Stimulated activated CD4-positive, alpha-beta T cell treated with anti-CD3 and anti-CD28 coated beads, Interleukin-4, amount 100 ng/mL, for 1 hour (primary cell): ENCODE measurements at regions not wholly inside any gene's neighbourhood (a gene's known extent, or its start where the extent isn't known, plus 50 kb on each side); places are given as distances from the start of the nearest gene placed in this dataset.
"Not testable (repeated sequence)": the region's sequence is repeated elsewhere in the genome, so short reads cannot be mapped to it uniquely, and the experiment has no call there.

ENCODE experiments used
- DNase-seq: peaks from one replicate; pipeline ENCODE4 v3.0.0-alpha.2; 2020

DNA sequence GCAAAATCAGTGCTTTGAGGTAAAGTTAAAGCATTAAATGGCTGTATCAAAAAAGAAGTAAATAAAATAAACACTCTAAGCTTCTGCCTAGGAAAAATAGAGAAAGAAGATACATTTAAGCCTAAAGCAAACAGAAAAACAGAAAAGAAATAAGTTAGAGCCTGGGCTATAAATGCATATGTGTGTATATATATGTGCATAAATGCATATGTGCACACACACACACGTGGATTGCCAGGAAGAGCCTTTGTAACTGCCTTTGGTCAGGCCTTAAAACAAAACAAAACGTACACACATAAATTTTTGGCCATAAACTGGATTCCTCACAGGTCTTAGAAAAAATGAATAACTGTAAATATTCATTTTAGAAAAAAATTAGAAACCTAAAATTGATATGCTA is 925.8 kb downstream of the MRPL39 start:
- DNase-seq, result no peak

DNA sequence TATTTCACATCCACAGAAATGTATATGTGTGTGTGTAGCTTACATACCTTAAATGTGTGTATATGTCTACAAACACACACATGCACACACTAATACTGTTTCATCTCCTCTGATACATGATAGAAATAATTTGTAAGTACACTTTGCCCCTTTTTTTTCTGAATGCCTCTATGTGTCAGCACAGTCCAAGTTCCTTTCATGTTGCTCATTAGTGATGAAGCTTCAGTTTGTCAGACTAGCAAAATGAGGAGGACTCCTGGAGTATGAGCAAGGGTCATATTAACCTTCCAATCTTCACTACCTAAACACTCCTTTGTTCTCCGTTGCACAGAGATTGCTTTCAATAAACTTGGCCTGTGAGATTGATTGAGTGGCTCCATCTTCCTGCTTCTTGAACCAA is 935.4 kb downstream of the MRPL39 start:
- DNase-seq, result no peak

DNA sequence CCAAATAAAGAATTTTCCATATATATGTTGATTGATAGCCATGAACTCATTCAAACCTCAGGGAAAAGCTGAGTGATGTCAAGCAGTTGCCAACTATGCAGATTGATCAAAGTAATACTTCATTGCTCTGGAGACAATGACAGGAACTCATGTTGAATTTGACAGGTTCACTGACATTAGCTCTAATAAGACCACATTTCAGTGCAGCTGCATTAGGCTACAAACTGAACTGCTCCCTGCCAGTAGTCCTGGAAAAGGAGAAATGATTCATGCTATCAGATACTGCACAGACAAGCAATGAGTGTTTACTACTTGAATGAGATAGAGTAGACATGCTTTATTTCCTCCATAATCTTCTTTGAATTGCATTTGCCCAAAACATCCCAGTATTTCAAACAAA is 948.4 kb downstream of the MRPL39 start:
- no peak for DNase-seq

DNA sequence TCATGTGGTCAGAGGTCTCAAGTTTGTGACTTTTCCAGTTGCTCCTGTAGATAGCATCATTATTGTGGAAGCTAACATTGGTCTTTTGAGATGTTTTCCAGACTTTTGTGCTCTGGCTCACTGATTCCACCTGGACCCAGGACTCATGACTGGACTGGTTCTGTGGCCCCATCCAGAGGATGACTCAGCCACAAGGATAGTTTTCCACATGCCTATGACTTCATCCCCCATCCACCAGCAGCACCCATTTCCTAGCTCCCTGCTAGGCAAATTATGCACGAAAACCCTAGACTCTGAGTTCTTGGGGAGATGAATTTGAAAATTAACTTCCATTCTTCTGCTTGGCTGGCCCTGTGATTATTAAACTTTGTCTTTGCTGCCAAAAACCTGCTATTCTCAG is 949.3 kb downstream of the MRPL39 start:
- no peak for DNase-seq

DNA sequence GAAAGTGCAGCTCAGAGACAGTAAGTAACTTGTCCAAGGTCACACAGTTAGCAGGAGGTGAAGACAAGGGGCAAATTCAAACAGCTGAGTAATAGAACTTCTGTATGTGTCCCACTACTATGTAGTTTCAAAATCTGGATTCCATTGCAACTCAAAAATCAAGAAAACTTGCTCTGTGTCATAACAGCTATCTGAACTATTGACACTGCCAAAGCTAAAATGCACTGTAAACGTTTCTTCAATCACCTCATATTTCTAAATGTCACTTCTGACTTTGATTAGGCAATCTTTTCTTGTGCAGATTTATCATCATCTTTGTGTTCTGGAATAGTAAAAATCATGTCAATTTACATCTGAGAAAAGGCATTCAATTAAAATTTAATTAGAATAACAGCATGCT is 957.6 kb downstream of the MRPL39 start:
- DNase-seq, result no peak

DNA sequence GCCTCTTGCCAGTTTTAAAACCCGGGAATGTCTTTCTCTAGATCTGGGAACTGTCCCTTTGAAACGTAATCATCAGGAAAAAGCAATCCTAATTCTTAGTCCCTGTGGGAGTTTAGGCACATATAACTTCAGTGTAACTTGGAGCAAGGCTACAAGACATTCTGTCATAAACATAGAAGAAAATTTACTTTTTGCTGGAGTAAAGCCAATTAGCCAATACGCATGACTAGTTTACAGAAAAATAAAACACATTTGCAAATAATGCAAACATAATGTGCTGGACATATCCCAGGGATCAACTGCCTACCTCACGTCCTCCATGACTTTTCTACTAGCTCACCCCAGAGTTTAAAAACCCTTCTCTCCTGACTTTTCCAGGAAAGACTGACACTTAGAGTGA is 970.6 kb downstream of the MRPL39 start:
- DNase-seq, result no peak

DNA sequence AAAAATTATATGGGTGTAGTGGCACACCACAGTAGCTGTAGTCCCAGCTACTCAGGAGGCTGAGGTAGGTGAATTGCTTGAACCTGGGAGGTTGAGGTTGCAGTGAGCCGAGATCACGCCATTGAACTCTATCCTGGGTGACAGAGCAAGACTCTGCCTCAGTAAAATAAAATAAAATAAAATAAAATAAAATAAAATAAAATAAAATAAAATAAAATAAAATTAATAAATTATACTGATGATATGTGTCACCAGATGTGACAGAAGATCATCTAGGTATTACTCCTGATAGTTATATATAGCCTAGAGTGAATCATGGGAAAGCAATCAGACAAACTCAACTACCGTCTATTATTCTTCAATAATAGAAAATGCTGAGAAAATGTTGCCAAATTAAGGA is 972.5 kb downstream of the MRPL39 start:
- DNase-seq, result no peak

DNA sequence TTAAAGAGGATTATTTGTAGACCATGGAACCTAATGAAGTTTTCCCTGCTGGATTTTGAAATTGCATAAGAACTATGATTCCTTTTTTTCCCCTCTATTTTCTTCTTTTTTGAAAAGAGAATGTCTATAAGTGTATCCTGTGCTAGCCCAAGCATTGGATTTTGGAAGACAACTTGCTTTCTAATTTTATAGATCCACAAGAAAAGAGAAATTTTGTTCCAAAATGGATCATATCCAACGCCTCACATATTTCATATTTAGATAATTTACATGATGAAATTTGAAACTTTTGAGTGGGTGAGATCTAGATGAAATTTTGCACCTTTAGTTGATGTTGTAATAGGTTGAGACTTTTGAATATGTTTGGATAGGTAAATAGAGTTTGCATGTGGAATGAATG is 978.7 kb downstream of the MRPL39 start:
- DNase-seq, result no peak

DNA sequence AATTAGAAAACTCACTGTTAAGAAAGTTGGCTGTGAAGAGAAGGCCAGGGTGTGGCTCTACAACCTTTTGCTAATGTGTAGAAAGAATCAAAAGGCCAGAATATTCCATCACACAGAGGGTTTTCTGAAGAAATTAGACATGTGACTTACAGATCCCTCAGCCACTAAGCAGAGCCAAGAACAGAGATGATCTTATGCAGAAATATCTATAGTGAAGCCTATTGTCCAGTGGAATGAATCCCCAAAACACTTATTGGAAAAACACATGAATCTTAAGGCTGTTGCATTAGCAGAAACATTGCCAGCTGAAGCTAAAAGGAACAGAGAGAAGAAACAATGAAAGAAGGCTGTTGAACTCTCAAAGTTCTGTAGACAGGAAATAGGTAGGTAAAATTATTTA is 979.2 kb downstream of the MRPL39 start:
- no peak for DNase-seq

DNA sequence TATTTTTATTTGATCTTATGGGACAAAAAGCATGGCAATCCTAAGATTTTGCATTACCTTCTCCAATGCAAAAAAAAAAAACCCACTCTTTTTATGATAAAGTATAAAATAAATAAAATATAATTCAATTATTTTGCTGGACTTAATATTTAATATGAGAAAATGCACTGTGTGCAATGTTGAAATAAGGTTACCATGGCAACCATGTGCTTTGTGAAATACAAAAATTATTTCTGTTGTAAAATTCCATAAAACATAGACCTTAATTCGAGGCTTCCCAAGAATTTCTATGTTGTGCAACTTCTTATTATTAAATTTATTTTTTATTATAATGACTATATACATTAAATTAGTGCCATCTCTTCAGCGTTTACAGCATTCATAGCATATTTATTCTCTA is 989.5 kb downstream of the MRPL39 start:
- DNase-seq, result no peak

DNA sequence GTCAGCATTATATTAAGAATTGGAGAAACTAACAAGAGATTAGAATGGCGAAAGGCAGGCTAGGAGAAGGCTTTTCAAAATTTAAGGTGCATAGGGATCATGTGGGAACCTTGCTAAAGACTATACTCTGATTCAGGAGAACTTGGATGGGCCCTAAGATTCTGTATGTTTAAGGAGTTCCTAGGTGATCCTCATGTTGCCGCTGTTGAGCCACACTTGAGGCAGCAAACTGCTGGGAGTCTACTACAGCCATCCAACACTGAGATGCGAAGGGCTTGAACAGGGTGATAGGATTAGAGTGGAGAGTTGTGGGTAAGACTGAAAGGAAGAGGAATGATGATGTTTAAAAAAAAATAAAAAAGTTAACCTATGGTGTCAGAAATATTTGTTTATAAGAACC is 1013.2 kb downstream of the MRPL39 start:
- no peak for DNase-seq

DNA sequence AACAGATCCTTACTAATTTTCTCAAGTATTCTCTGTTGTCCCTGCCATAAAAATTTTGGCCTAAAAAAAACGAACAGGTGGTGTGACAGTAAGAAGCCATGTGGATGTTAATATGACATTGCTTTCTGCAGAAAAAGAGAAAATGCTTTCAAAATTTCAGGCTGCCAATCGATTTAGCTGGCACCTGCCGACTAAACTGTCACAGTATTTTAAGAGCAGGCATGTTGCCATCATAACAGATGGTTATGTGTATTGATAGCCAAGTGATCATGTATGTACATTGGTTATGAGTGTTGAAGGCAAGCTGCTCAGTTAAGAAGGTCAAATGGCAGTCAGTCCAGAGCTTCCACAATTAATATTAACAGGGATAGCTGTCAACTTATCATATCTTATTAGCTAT is 1017.0 kb downstream of the MRPL39 start:
- DNase-seq, result no peak

DNA sequence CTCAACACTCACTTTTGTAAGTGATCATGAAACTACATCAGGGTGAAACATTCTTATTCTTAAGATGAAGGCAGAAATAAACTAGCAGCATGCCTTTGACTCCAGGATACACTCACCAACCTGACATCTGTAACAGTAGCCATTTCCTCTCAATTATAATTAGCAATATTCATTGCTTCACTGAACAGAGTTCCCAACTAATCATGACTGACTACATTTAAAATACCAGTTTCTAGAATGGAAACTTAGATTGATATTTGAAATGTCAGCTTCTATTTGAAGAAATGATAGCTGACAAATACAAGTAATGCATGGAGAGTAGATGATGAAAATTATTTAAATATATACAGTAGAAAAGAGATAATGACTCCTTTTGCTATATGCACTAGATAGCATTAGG is 1023.8 kb downstream of the MRPL39 start:
- no peak for DNase-seq

DNA sequence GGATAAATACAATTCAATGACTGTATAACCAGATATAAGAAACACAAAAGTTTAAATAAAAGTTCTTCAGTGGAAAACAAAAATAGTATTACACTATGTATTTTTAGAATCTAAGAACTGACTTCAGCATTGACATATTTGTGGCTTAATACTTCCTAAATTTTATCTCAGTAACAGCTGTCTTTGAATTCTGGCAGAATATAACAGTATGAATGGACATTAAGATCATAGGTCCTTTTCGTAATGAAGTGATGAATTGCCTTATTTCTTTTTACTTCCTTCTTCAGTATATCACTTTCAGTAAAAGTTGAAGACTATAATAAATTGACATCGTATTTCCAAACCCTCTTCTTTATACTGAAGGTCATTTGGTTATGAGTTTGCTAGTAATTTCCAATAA is 1030.0 kb downstream of the MRPL39 start:
- DNase-seq, result no peak

DNA sequence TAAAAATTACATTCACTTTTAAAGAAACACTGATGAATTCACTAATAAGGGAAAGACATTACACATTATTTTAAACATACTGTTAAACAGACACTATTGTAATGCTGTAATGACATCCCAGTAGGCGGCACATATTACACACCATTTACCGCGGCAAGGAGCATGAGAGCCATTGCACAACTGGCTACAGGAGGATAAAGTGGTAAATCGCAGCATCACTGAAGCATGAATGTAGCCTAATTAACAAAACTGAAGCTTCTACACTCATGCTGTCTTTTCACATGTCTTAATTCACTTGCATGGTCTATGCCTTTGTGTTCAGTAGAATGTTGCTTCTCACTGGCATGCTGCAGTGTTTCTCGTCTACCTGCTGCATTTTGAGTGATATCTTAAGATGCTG is 1046.0 kb downstream of the MRPL39 start:
- no peak for DNase-seq

DNA sequence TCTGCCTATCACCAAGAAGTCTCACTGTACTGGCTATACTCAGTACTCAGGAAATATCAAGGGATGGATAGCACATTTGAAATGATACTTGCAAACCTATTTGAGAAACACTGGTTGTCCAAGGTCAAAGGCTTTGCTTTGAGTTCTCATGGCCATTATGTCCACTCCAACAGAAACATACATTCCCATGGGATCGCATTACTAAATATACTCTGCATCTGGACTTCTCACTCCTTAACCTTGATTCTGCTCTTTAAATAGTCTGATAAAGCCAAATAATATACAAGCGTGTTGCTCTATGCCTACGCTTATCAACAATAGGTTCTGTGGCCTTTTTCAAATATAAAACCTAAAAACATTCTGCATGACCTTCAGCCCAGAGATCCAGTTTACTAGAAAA is 1054.8 kb downstream of the MRPL39 start:
- no peak for DNase-seq

DNA sequence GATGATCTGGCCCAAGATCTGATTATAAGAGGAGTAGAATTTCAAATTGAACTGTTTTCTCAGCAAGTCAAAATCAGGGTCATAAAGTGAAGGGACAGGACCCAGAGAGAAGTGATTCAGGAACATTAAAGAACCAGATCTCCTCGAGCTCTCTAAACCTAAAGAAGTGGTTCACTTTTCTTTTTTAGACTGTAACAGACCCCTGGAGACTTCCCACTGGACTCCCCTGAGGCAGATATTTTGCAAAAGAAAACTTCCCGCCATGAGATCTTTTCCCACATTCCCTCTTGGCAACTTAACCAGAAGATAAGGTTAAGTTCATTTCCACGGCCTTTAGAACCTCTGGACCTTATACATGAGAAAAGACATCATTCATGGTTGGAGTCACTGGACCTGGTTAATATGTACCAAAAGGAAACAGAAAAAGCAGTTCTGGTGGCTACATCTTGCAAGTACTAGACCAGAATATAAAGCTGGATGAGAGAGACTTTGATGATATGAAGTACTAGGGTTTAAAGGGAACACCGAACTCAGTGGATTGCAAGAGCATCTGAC is 1061.4 kb downstream of the MRPL39 start:
- DNase-seq, result no peak

DNA sequence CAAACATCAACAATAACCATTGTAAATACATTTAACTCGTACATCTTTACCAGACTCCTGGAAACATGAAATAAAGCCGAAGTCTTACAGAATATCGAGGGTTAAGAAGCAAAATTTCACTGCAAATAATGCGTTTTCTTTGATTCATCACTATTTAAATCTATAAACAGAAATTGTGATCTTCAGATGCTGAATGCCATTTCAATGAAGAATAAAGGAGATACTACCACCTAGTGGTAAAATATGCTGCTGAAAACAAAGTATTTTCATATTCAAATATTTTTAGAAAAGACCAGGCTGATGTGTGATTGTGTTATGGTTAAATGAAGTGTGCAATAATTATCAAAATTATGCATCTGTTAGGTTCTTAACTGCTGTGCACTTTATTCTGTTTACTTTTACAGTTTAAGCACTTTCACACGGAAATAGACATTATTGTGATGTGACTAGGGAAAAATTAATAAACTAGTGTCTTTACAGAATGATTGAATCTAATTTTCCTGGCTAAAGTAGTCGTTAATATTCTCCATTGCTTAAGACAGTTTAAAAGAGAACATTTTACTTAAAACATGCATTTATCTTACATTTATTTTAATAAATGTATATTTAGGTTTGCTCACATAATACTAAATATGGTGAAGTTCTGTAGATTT is 1093.1 kb downstream of the MRPL39 start:
- no peak for DNase-seq

DNA sequence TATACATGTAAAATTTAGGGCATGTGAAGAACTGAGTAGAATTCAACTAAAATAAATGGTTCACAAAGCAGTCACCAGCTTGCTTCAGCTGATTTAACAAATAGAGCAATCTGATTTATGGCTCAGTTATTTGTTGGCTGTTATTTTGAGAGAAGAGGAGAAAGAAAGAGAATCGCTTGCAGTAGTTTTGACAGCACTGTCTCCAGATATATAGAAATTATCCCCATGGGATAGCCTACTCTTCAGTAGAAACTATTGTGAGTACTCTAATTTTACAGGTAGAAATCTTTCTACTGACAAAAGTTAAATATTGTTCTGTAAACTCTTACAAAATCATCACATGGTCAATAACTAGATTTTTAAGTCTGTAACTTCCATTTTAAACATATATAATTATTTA is 1098.2 kb downstream of the MRPL39 start:
- DNase-seq, result no peak

DNA sequence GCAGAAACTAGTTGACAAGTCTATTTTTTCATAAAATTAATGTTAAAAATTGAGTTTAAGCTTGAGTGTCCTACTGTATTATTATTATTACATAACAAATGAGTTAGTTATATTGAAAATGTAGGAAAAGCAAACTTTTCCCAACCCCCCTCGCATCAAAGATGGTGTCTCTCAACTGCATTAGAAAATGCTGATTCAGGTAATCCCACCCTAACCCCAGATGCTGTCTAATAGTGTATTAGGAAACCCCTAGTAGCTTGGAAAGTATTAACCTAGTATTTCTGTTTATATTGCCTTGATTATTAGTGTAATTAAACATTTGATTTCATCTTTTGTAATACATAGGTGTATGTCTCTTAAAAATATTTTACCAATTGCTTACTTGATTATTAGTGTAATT is 1120.3 kb downstream of the MRPL39 start:
- DNase-seq, result no peak

DNA sequence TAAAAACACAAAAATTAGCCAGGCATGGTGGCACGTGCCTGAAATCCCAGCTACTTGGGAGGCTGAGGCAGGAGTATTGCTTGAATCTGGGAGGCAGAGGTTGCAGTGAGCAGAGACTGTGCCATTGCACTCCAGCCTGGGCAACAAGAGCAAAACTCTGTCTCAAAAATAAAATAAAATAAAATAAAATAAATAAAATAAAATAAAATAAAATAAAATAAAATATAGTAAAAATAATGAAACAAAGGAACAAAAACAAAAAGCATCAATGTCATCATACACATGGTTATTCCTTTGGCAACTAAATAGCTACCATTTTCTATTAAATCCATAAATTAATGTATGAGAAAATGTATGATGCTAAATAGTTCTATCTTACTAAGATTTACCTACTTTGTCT is 1123.9 kb downstream of the MRPL39 start:
- not testable (repeated sequence) for DNase-seq

DNA sequence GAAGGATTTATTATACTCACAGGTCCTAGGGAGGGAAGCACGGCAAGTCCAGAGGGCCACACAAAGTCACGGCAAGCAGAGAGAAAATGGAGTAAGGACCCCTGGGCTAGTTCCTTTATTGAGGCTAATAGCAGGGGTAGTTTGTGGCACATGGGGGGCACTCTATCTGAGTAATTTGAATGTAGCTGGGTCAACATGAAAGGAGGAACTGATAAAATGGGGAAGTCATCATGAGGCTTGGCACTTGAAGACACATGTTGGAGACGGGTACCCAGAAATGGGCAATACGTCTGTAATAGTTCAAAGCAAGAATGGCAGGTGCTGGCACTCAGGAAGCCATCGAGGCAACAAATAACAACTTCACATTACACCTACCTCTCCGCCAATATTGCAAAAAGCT is 1136.4 kb downstream of the MRPL39 start:
- DNase-seq, result no peak

DNA sequence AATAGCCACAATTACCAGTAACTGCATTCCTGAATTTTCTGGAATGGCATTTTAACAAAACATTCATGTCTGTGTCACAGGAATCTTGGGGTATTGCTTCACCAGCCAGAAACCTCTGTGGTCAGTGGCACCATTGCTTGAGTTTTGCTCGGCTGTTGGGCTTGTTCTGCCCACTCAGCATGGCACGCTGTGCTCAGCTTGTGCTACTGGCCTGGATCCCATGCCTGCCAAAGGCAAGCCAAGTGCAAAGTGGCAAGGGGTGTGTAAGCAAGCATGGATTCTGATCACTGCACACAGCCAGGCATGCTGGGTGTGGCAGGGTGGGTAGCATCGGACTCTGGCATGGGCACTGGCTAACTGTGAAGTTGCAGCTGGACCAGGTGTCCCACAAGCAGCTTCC is 1150.9 kb downstream of the MRPL39 start:
- no peak for DNase-seq

DNA sequence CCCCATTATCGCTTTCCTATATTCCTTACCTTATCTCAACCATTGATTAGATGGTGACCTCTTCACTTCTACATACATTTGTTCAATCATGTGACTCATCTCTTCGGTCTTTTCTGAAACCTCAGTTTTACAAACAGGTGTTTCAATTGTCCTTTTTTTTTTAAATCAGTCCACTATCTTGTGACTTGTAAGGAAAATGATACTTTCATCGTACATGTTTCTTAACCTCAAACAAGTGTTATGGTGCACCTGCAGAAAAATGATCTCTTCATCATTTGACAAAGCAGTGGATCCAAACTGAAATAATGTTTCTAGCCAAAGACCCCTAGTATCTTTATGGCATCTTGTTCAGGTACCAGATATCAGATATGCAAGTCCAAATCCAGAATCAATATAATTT is 1157.2 kb downstream of the MRPL39 start:
- no peak for DNase-seq

DNA sequence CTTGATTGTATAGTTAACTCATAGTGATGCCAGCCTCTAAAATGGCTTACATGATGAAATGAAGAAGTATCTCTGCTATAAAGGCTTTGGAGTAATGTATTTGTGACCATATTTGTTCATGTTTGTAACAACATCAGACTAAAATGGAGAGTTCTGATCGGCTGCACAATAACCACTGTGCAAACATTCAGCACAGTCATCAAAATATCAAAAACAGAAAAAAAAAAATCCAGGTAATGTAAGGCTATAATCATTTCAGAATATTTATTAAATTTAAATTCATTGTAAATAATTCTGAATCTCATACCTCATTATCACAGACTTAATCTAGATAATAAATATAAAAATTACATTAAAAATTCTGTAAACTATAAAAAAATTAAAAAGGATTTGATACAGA is 1161.8 kb downstream of the MRPL39 start:
- no peak for DNase-seq

DNA sequence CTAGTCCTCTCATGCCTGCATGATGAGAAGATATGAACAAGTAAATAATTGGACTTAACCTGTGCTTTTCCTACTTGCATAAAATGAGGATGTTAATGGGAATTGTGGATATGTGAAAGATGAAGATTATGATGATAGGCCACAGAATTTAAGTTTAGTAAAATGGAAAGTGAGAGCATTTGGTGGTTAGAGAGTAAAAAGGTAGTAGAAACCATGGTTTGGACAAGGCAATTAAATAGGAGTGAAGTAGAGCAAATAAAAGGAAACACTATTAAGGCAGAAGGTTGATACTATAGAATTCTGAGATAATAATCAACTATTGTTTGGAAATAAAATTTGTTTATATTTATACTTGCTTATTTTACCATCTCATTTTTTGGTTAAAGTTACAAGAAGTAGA is 1162.5 kb downstream of the MRPL39 start:
- DNase-seq, result no peak
